ENCODE measurements at regions not wholly inside any gene's neighbourhood (a gene's known extent, or its start where the extent isn't known, plus 50 kb on each side); places are given as distances from the start of the nearest gene placed in this dataset.

DNA sequence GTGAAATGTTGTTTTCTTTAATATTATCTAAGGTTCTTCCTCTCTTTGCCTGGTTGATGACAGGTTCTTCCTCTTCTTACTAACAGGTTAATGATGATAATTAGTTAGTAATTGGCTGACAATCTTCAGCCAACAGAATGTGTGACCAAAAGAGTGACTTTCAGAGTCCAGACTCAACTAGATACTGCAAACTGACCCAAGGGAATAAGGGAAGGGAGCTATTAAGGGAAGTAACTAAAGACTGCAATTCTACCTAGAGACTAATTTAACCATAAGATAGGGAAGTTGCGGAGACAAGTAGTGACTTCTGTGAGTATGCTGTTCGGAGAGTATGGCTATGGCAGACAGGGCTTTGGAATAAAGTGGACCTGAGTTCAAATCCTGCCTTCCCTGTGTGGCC, 127.3 kb upstream of the TACR1 start:
- no peak for TF ChIP-seq POLR2A (IDR thresholded peaks at IDR 0.05)
- TF ChIP-seq, protein P1, sequence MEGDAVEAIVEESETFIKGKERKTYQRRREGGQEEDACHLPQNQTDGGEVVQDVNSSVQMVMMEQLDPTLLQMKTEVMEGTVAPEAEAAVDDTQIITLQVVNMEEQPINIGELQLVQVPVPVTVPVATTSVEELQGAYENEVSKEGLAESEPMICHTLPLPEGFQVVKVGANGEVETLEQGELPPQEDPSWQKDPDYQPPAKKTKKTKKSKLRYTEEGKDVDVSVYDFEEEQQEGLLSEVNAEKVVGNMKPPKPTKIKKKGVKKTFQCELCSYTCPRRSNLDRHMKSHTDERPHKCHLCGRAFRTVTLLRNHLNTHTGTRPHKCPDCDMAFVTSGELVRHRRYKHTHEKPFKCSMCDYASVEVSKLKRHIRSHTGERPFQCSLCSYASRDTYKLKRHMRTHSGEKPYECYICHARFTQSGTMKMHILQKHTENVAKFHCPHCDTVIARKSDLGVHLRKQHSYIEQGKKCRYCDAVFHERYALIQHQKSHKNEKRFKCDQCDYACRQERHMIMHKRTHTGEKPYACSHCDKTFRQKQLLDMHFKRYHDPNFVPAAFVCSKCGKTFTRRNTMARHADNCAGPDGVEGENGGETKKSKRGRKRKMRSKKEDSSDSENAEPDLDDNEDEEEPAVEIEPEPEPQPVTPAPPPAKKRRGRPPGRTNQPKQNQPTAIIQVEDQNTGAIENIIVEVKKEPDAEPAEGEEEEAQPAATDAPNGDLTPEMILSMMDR (IDR thresholded peaks at IDR 0.05 in 8 of 11, conservative IDR thresholded peaks at IDR 0.05 in 3 of 11): no peak
- TF ChIP-seq POLR2AphosphoS5 (IDR thresholded peaks at IDR 0.05): no peak

All from spleen (tissue), 7 donors.